SKM-1 treated with dmso at 0.1 percent for 144 hours (cell line): ENCODE measurements at regions not wholly inside any gene's neighbourhood (a gene's known extent, or its start where the extent isn't known, plus 50 kb on each side); places are given as distances from the start of the nearest gene placed in this dataset.

Source experiments
- DNase-seq: peaks from one replicate; lab custom pipeline; 2025; ENCODE audit not compliant: unreplicated experiment; lab: John Stamatoyannopoulos, UW

GRCh38 chr6:56771189-56771588, 128.5 kb upstream of the DST start:
- no peak for DNase-seq

- DNase-seq, result no peak
These were observed 127.4 kb upstream of the DST start for GRCh38 chr6:56770011-56770520.

GRCh38 chr6:56767892-56768531, 125.3 kb upstream of the DST start:
- no peak for DNase-seq

GRCh38 chr6:56767435-56767834, 124.7 kb upstream of the DST start:
- no peak for DNase-seq

- no peak for DNase-seq
These were observed 124.1 kb upstream of the DST start for GRCh38 chr6:56766806-56767178.

- DNase-seq, result no peak
These were observed 123.6 kb upstream of the DST start for GRCh38 chr6:56766139-56766805.

GRCh38 chr6:56765494-56765893, 122.8 kb upstream of the DST start:
- no peak for DNase-seq

- DNase-seq, result peak; percentile 65
These were observed 121.4 kb upstream of the DST start for GRCh38 chr6:56764081-56764566.

- no peak for DNase-seq
These were observed 119.0 kb upstream of the DST start for GRCh38 chr6:56761651-56762050.

GRCh38 chr6:56760842-56761241, 118.2 kb upstream of the DST start:
- DNase-seq, result no peak

- no peak for DNase-seq
These were observed 116.8 kb upstream of the DST start for GRCh38 chr6:56759521-56759920.

GRCh38 chr6:56758553-56758952, 115.9 kb upstream of the DST start:
- DNase-seq, result no peak

GRCh38 chr6:56758120-56758519, 115.4 kb upstream of the DST start:
- DNase-seq, result no peak

- DNase-seq, result no peak
These were observed 114.9 kb upstream of the DST start for GRCh38 chr6:56757588-56757984.

- DNase-seq, result no peak
These were observed 114.3 kb upstream of the DST start for GRCh38 chr6:56756791-56757587.

- DNase-seq, result no peak
These were observed 113.6 kb upstream of the DST start for GRCh38 chr6:56756219-56756789.

- no peak for DNase-seq
These were observed 112.4 kb upstream of the DST start for GRCh38 chr6:56755040-56755439.

GRCh38 chr6:56753811-56754210, 111.1 kb upstream of the DST start:
- DNase-seq, result no peak

GRCh38 chr6:56752534-56752933, 109.8 kb upstream of the DST start:
- no peak for DNase-seq

- DNase-seq, result no peak
These were observed 109.3 kb upstream of the DST start for GRCh38 chr6:56752009-56752408.

GRCh38 chr6:56751604-56752003, 108.9 kb upstream of the DST start:
- no peak for DNase-seq
